HG03095 (cell line): ENCODE measurements at regions not wholly inside any gene's neighbourhood (a gene's known extent, or its start where the extent isn't known, plus 50 kb on each side); places are given as distances from the start of the nearest gene placed in this dataset.

Experiments
- ATAC-seq: cut with Tn5 transposase; IDR thresholded peaks from one replicate; pipeline ENCODE4 v1.9.1; 2021; ENCODE audit warnings: moderate library complexity; ENCODE audit not compliant: unreplicated experiment

- no peak for ATAC-seq
Observed at GRCh38 chr4:58561170-58561569, 1451.0 kb upstream of the IGFBP7 start.

GRCh38 chr4:58560736-58561135 lies 1450.6 kb upstream of the IGFBP7 start:
- ATAC-seq = no peak

GRCh38 chr4:58553679-58554078 lies 1443.5 kb upstream of the IGFBP7 start:
- ATAC-seq = no peak

GRCh38 chr4:58553031-58553430 lies 1442.8 kb upstream of the IGFBP7 start:
- ATAC-seq = no peak

GRCh38 chr4:58551676-58552075 lies 1441.5 kb upstream of the IGFBP7 start:
- no peak for ATAC-seq

GRCh38 chr4:58543465-58543864 lies 1433.3 kb upstream of the IGFBP7 start:
- no peak for ATAC-seq

GRCh38 chr4:58541926-58542325 lies 1431.7 kb upstream of the IGFBP7 start:
- no peak for ATAC-seq

GRCh38 chr4:58522765-58523382 lies 1412.7 kb upstream of the IGFBP7 start:
- ATAC-seq = no peak

GRCh38 chr4:58515226-58515625 lies 1405.0 kb upstream of the IGFBP7 start:
- ATAC-seq = no peak

GRCh38 chr4:58514299-58514698 lies 1404.1 kb upstream of the IGFBP7 start:
- ATAC-seq = no peak

- ATAC-seq = no peak
Observed at GRCh38 chr4:58510652-58511051, 1400.5 kb upstream of the IGFBP7 start.

GRCh38 chr4:58507079-58507478 lies 1396.9 kb upstream of the IGFBP7 start:
- no peak for ATAC-seq

- no peak for ATAC-seq
Observed at GRCh38 chr4:58502839-58503238, 1392.7 kb upstream of the IGFBP7 start.

- ATAC-seq = no peak
Observed at GRCh38 chr4:58499182-58499581, 1389.0 kb upstream of the IGFBP7 start.

- no peak for ATAC-seq
Observed at GRCh38 chr4:58491620-58492019, 1381.4 kb upstream of the IGFBP7 start.

- ATAC-seq = no peak
Observed at GRCh38 chr4:58477950-58478349, 1367.8 kb upstream of the IGFBP7 start.

- no peak for ATAC-seq
Observed at GRCh38 chr4:58477513-58477912, 1367.3 kb upstream of the IGFBP7 start.

- no peak for ATAC-seq
Observed at GRCh38 chr4:58475097-58475496, 1364.9 kb upstream of the IGFBP7 start.

- no peak for ATAC-seq
Observed at GRCh38 chr4:58465031-58465430, 1354.8 kb upstream of the IGFBP7 start.

GRCh38 chr4:58456727-58457384 lies 1346.7 kb upstream of the IGFBP7 start:
- ATAC-seq = no peak

GRCh38 chr4:58453956-58454355 lies 1343.8 kb upstream of the IGFBP7 start:
- peak; percentile 63 for ATAC-seq

- ATAC-seq = no peak
Observed at GRCh38 chr4:58451707-58452106, 1341.5 kb upstream of the IGFBP7 start.

GRCh38 chr4:58435871-58436270 lies 1325.7 kb upstream of the IGFBP7 start:
- ATAC-seq = no peak
